Caco-2 (cell line): ENCODE measurements at regions not wholly inside any gene's neighbourhood (a gene's known extent, or its start where the extent isn't known, plus 50 kb on each side); places are given as distances from the start of the nearest gene placed in this dataset.
"Not testable (repeated sequence)": the region's sequence is repeated elsewhere in the genome, so short reads cannot be mapped to it uniquely, and the experiment has no call there.

Source experiments
- BruUV-seq: library from RNA; stranded (reverse); fragments of 400-500 nt; replicated peaks from 2 replicates; lab custom pipeline; 2021; lab: Mats Ljungman, UMichigan
- CTCF ChIA-PET: fragments of 300-600 bp; sonication (Branson Sonifier 250); formaldehyde crosslinking; loops from one replicate; lab custom pipeline; 2022; ENCODE audit warnings: antibody characterized with exemption; lab: Charles Lee
- POLR2A ChIA-PET: fragments of 300-600 bp; sonication (Branson Sonifier 250); formaldehyde crosslinking; loops from one replicate; lab custom pipeline; 2022; ENCODE audit warnings: antibody characterized with exemption; lab: Charles Lee
- DNase-seq, 2 experiments: peaks; one replicate each; pipeline versions ENCODE4 v3.0.0 to v3.0.0-alpha.2; 2020 to 2022
- H3K27me3 ChIP-seq: replicated peaks from 2 replicates; pipeline ENCODE4 v1.6.0; 2011; ENCODE audit warnings: low read length; ENCODE audit not compliant: control insufficient read depth, insufficient read depth
- H3K36me3 ChIP-seq: 2 replicates; pipeline ENCODE4 v1.5.1; 2011; ENCODE audit warnings: low read length; ENCODE audit not compliant: control insufficient read depth, insufficient read depth
- H3K4me1 ChIP-seq: fragments of 250-450 bp; sonication (Bioruptor Pico); 2 replicates; pipeline ENCODE4 v1.5.1; 2020; ENCODE audit warnings: mild to moderate bottlenecking
- H3K4me3 ChIP-seq: 2 replicates; pipeline ENCODE4 v1.5.1; 2011; ENCODE audit warnings: low read depth, mild to moderate bottlenecking, control low read depth, low read length
- H3K9me3 ChIP-seq: fragments of 250-450 bp; sonication (Bioruptor Pico); 2 replicates; pipeline ENCODE4 v1.5.1; 2020; ENCODE audit warnings: mild to moderate bottlenecking, moderate library complexity
- H3K27ac Mint-ChIP-seq: one replicate; pipeline ENCODE4 v1.8.0; 2022; ENCODE audit warnings: mixed read lengths; ENCODE audit not compliant: unreplicated experiment
- H3K27me3 Mint-ChIP-seq: one replicate; pipeline ENCODE4 v1.8.0; 2022; ENCODE audit warnings: mixed read lengths; ENCODE audit not compliant: insufficient read depth, unreplicated experiment
- H3K36me3 Mint-ChIP-seq: one replicate; pipeline ENCODE4 v1.8.0; 2022; ENCODE audit warnings: mild to moderate bottlenecking, mixed read lengths; ENCODE audit not compliant: insufficient read depth, unreplicated experiment
- H3K4me1 Mint-ChIP-seq: one replicate; pipeline ENCODE4 v1.8.0; 2022; ENCODE audit warnings: low read depth, mixed read lengths; ENCODE audit not compliant: unreplicated experiment
- H3K4me3 Mint-ChIP-seq: one replicate; pipeline ENCODE4 v1.8.0; 2022; ENCODE audit warnings: mild to moderate bottlenecking, moderate library complexity, mixed read lengths; ENCODE audit not compliant: unreplicated experiment
- H3K9me3 Mint-ChIP-seq: one replicate; pipeline ENCODE4 v1.8.0; 2022; ENCODE audit warnings: mixed read lengths; ENCODE audit not compliant: unreplicated experiment
- intact Hi-C: fragments of 100-400 bp; cut with micrococcal nuclease; formaldehyde crosslinking; loops from one replicate; pipeline ENCODE4 v1.10.0; 2022; ENCODE audit not compliant: unreplicated experiment
- TF ChIP-seq, protein P1 (sequence below), 2 experiments: fragments of 200-600 bp in 1 of 2; IDR thresholded peaks; 1 replicate in 1 of 2; 2 replicates in 1 of 2; pipeline versions ENCODE4 v1.5.1 to v1.8.0; 2011 to 2022; ENCODE audit warnings: antibody characterized with exemption in 1 of 2, control low read depth in 1 of 2, inconsistent platforms in 1 of 2, low read depth in 1 of 2, low read length in 1 of 2, mild to moderate bottlenecking in 1 of 2, moderate library complexity in 1 of 2; ENCODE audit not compliant: insufficient read depth in 1 of 2, severe bottlenecking in 1 of 2, unreplicated experiment in 1 of 2

DNA sequence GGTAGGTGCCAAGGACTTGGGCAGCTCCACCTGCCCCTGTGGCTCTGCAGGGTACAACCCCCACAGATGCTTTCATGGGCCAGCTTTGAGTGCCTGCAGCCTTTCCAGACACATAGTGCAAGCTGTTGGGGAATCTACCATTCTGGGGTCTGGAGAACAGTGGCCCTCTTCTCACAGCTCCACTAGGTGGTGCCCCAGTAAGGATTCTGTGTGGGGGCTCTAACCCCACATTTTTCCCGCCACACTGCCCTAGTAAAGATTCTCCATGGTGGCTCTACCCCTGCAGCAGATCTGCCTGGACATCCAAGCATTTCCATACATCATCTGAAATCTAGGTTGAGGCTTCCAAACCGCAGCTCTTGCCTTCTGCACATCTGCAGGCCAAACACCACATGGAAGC is 149.7 kb upstream of the FNDC3A start:
- H3K4me3 Mint-ChIP-seq = no peak overlapping the region
- no peaks in the 10 kb centered on the region for H3K9me3 Mint-ChIP-seq
- DNase-seq = no peak
- H3K36me3 ChIP-seq = no peaks in the 10 kb centered on the region
- H3K27me3 ChIP-seq = no peaks in the 10 kb centered on the region
- no peaks in the 10 kb centered on the region for H3K4me1 Mint-ChIP-seq
- ChIA-PET POLR2A (no interaction called here), CTCF (no interaction called here)
- H3K4me1 ChIP-seq = no peaks in the 10 kb centered on the region
- intact Hi-C loops = no loop called here
- no peaks in the 10 kb centered on the region for H3K9me3 ChIP-seq
- no TSS peak for BruUV-seq
- H3K4me3 ChIP-seq = no peak overlapping the region
- H3K36me3 Mint-ChIP-seq = no peaks in the 10 kb centered on the region
- H3K27ac Mint-ChIP-seq = no peak overlapping the region
- peaks cover 9% of the 10 kb centered on the region for H3K27me3 Mint-ChIP-seq
- TF ChIP-seq, protein P1, sequence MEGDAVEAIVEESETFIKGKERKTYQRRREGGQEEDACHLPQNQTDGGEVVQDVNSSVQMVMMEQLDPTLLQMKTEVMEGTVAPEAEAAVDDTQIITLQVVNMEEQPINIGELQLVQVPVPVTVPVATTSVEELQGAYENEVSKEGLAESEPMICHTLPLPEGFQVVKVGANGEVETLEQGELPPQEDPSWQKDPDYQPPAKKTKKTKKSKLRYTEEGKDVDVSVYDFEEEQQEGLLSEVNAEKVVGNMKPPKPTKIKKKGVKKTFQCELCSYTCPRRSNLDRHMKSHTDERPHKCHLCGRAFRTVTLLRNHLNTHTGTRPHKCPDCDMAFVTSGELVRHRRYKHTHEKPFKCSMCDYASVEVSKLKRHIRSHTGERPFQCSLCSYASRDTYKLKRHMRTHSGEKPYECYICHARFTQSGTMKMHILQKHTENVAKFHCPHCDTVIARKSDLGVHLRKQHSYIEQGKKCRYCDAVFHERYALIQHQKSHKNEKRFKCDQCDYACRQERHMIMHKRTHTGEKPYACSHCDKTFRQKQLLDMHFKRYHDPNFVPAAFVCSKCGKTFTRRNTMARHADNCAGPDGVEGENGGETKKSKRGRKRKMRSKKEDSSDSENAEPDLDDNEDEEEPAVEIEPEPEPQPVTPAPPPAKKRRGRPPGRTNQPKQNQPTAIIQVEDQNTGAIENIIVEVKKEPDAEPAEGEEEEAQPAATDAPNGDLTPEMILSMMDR (IDR thresholded peaks at IDR 0.05; ENCODE audit: insufficient read depth in 1 of 2, low read depth in 1 of 2, low read length in 1 of 2, severe bottlenecking in 1 of 2, unreplicated experiment in 1 of 2) = no peak

DNA sequence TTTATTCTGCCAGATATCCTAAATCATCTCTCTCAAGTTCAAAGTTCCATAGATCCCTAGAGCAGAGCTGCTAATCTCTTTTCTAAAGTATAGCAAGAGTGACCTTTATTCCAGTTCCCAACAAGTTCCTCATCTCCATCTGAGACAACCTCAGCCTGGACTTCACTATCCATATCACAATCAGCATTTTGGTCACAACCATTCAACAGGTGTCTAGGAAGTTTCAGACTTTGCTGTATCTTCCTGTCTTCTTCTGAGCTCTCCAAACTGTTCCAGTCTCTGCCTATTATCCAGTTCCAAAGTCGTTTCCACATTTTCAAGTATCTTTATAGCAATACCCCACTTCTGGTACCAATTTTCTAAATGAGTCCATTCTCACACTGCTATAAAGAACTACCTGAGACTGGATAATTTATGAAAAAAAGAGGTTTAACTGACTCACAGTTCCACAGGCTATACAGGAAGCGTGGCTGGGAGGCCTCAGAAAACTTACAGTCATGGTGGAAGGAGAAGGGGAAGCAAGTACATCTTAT is 148.7 kb upstream of the FNDC3A start:
- H3K4me3 ChIP-seq, H3K27me3 Mint-ChIP-seq, H3K9me3 ChIP-seq, H3K4me1 ChIP-seq, BruUV-seq, H3K27me3 ChIP-seq, intact Hi-C loops, DNase-seq, H3K36me3 Mint-ChIP-seq, H3K9me3 Mint-ChIP-seq, POLR2A ChIA-PET, H3K4me1 Mint-ChIP-seq, H3K4me3 Mint-ChIP-seq, H3K27ac Mint-ChIP-seq, H3K36me3 ChIP-seq: not testable (repeated sequence)
- CTCF ChIA-PET = interaction anchor here (0.6 kb wide), 1 partner anchor 163 kb away, joined by 3 read pairs; no protein-coding TSS in a partner anchor

DNA sequence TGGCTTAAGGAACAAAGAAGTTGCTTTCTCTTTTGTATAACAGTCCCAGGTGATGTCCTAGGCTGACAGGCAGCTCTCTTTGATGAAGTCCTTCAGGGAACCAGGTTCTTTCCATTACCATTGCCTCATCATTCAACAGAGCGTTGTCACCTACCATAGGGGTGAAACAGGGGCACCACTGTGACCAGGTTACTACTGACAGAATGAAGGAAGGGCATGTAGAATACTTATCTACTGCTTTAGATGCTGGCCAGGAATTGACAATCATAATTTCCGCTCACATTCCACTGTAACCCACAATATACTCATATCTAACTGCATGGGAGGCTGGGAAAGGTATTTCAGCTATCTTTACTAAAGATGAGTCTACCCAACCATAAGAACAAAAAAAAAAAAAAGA is 148.0 kb upstream of the FNDC3A start:
- Histone ChIP-seq H3K9me3 (no peaks in the 10 kb centered on the region), H3K36me3 (no peaks in the 10 kb centered on the region), H3K27me3 (no peaks in the 10 kb centered on the region), H3K4me3 (no peak overlapping the region), H3K4me1 (no peaks in the 10 kb centered on the region)
- DNase-seq = no peak
- Mint-ChIP-seq H3K27me3 (peaks cover 9% of the 10 kb centered on the region), H3K4me3 (no peak overlapping the region), H3K9me3 (no peaks in the 10 kb centered on the region), H3K4me1 (no peaks in the 10 kb centered on the region), H3K27ac (no peak overlapping the region), H3K36me3 (no peaks in the 10 kb centered on the region)
- CTCF ChIA-PET = no interaction called here
- POLR2A ChIA-PET = no interaction called here
- intact Hi-C loops = no loop called here
- BruUV-seq = no TSS peak
- TF ChIP-seq, protein P1 (IDR thresholded peaks at IDR 0.05; ENCODE audit: insufficient read depth in 1 of 2, low read depth in 1 of 2, low read length in 1 of 2, severe bottlenecking in 1 of 2, unreplicated experiment in 1 of 2) = no peak
